Activated naive CD4-positive, alpha-beta T cell treated with Interleukin-2 at 50 U/mL for 16 hours (primary cell): ENCODE measurements at regions not wholly inside any gene's neighbourhood (a gene's known extent, or its start where the extent isn't known, plus 50 kb on each side); places are given as distances from the start of the nearest gene placed in this dataset.
"Not testable (repeated sequence)": the region's sequence is repeated elsewhere in the genome, so short reads cannot be mapped to it uniquely, and the experiment has no call there.

Experiments
- DNase-seq: peaks from one replicate; pipeline ENCODE4 v3.0.0-alpha.2; 2020

GRCh38 chr18:62442391-62442790 is 80.4 kb upstream of the ZCCHC2 start:
- no peak for DNase-seq

- DNase-seq = no peak
Measured at GRCh38 chr18:62445386-62445917, 77.4 kb upstream of the ZCCHC2 start.

GRCh38 chr18:62446511-62446910 is 76.3 kb upstream of the ZCCHC2 start:
- DNase-seq = no peak

- DNase-seq = no peak
Measured at GRCh38 chr18:62447652-62448051, 75.2 kb upstream of the ZCCHC2 start.

- DNase-seq = no peak
Measured at GRCh38 chr18:62448426-62448825, 74.4 kb upstream of the ZCCHC2 start.

GRCh38 chr18:62449490-62450104 is 73.2 kb upstream of the ZCCHC2 start:
- no peak for DNase-seq

- DNase-seq = no peak
Measured at GRCh38 chr18:62450175-62450545, 72.7 kb upstream of the ZCCHC2 start.

- no peak for DNase-seq
Measured at GRCh38 chr18:62450546-62451410, 72.0 kb upstream of the ZCCHC2 start.

GRCh38 chr18:62452280-62452831 is 70.5 kb upstream of the ZCCHC2 start:
- peak; percentile 6 for DNase-seq

GRCh38 chr18:62453864-62454263 is 69.0 kb upstream of the ZCCHC2 start:
- no peak for DNase-seq

GRCh38 chr18:62454527-62454926 is 68.3 kb upstream of the ZCCHC2 start:
- no peak for DNase-seq

GRCh38 chr18:62455222-62455621 is 67.6 kb upstream of the ZCCHC2 start:
- no peak for DNase-seq

- no peak for DNase-seq
Measured at GRCh38 chr18:62457877-62458276, 64.9 kb upstream of the ZCCHC2 start.

GRCh38 chr18:62458346-62458745 is 64.5 kb upstream of the ZCCHC2 start:
- DNase-seq = no peak

GRCh38 chr18:62458868-62459716 is 63.7 kb upstream of the ZCCHC2 start:
- DNase-seq = no peak

- DNase-seq = no peak
Measured at GRCh38 chr18:62460851-62461300, 61.9 kb upstream of the ZCCHC2 start.

GRCh38 chr18:62461591-62461990 is 61.2 kb upstream of the ZCCHC2 start:
- DNase-seq = no peak

- no peak for DNase-seq
Measured at GRCh38 chr18:62464266-62464665, 58.6 kb upstream of the ZCCHC2 start.

- not testable (repeated sequence) for DNase-seq
Measured at GRCh38 chr18:62469131-62469530, 53.7 kb upstream of the ZCCHC2 start.
